NCI-H345 (cell line): ENCODE measurements at regions not wholly inside any gene's neighbourhood (a gene's known extent, or its start where the extent isn't known, plus 50 kb on each side); places are given as distances from the start of the nearest gene placed in this dataset.

ENCODE experiments used
- DNase-seq: peaks from one replicate; lab custom pipeline; 2025; lab: John Stamatoyannopoulos, UW

DNA sequence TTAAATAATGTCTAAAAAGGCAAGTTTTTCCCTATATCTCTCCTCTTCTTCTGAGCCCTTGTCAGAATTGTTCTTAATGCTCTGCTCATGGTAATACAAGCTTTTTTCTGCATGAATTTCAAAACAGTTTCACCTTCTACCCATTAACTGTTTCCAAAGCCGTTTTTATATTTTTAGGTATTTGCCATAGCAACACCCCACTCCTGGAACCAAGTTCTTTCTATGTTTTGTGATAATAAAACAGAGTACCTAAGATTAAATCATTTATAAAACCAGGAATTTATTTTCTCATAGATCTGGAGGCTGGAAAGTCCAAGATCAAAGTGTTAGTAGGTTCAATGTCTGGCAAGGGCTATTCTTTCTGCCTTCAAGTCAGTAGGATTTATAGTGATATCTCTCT lies 497.4 kb downstream of the ETS1 start:
- DNase-seq: no peak

DNA sequence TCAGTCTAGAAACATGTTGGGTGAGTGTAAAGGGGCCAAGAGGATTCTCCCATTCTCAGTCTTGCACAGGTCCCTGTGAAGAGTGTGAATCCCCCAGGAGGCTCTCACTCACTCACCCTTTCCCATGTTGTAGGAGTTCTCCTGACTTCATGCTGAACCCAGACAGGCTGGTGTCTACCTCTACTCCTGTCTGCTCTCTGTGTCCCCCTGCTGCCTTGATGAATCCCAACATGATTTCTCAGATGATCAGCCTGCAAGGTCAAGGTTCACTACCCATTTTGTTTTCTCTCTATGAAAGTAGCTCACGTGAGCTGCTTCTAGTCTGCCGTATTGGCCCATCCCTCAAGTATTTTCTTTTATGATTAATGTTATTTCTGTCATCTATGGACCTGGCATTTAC lies 500.6 kb downstream of the ETS1 start:
- DNase-seq: no peak

DNA sequence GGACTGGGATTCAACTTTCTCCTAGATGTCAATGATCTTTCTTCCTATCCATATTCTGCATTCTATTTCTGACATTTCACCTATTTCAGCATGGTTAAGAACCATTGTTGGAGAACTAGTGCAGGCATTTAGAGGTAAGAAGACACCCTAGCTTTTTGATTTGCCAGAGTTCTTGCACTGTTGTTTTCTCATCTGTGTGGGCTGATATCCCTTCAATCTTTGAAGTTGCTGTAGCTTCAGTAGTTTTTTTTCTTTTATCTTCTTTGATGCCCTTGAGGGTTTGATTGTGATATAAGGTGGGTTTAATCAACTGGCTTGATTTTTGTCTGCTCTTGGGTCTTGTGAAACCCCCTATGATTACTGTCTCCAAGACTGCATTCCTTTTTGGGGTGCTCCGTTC lies 502.1 kb downstream of the ETS1 start:
- no peak for DNase-seq

DNA sequence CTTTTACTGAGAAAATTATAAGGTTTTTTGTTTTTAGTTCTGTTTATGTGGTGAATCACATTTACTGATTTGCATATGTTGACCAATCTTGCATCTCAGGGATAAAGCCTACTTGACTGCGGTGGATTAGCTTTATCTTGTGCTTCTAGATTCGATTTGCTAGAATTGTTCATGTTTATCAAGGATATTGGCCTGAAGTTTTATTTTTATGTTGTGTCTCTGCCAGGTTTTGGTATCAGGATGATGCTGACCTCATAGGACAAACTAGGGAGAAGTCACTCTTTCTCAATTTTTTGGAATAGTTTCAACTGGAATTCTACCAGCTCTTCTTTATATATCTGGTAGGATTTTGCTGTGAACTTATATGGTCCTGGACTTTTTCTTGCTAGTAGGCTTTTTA lies 504.8 kb downstream of the ETS1 start:
- DNase-seq: no peak

DNA sequence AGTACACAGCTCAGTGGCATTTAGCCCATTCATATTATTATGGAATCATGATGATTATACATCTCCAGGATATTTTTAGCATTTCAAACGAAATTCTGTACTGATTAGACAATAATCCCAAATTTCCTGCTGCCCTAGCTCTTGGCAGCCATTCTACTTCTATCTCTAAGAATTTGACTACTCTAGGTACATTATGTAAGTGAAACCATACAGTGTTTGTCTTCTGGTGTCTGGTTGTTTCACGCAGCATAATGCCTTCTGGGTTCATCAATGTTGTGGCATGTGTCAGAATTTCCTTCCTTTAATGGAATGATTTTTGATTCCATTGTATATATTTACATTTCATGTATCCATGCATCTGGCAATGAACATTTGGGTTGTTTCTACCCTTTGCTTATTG lies 517.7 kb downstream of the ETS1 start:
- no peak for DNase-seq

DNA sequence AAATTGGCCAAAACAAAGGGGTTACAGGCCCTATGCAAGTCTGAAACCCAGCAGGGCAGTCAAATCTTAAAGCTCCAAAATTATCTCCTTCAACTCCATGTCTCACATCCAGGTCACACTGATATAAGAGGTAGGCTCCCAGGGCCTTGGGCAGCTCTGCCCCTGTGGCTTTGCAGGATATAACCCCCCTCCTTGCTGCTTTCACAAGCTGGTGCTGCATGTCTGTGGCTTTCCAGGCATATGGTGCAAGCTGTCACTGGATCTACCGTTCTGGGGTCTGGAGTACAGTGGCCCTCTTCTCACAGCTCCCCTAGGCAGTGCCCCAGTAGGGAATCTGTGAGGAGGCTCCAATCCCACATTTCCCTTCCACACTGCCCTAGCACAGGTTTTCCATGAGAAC lies 519.6 kb downstream of the ETS1 start:
- DNase-seq: no peak

DNA sequence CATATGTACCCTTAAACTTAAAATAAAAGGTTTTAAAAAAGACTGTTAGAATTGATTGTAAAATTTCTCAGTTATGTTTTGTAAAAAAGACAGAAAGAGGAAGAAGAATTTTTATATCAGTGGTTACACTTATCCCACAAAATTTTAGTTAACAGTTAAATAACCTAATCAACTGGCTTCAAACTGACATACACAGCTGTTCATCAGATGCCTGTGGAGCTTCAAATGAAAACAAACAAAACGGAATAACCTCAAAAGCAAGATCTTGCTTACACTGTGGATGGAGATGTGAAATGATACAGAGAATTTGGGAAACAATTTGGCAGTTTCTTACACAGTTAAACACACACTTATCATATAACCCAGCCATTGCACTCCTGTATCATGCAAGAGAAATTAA lies 521.0 kb downstream of the ETS1 start:
- no peak for DNase-seq

DNA sequence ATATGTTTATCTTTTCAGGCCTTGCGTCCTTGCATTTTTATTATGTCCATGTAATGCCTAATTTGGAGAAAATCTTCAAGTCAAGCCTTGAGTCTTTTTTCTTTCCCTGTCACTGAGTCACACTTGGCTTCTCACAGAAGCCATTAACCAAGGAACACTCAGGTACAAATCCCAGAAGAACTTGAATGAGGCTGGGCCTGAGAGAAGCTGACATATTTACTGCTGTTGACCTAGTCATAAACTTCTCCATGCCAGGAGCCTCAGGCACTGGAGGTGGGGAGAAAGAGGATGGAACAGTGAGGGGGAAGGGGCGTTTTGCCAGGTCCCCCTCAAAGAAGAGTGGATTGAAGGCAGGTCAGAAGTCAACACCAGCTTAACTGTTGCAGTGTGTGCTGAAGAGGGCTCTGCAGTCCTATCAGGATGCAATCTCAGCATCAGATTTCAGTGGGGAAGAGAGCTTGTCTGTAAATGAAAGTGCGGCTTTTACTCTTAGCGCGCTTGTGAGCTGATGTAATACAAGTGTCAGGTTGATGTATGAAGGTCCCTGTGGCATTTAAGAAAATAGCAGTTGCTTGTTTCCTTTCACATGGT lies 526.0 kb downstream of the ETS1 start:
- DNase-seq: no peak

DNA sequence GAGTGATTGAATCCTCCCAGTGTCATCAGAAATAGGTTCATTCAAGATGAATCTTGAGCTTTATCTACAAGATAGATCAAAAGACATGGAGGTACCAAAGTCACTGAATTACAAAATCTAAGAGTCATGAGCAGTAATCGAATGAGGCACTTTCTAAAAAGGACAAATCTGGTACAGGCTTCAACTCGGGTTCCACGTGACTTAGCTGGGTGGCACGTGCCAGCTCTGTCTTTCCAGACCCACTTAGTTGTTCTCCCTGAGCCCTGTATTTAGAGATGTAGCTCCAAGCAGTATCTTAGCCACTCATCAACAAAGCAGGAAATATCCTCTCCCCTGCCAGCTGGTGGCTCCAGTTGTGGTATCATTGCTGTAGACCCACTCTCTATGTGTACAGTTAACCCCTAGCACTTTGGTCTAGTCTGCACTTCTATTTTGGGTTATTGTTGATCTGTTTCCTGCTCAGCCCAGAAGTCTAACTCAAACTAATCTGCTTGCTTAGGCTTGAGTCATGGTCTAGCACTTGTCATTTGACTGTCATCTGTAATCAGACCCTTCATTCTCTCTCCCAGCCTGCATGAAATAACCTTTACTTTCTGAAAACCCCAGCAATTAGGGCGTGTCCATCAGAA lies 528.7 kb downstream of the ETS1 start:
- DNase-seq: no peak

DNA sequence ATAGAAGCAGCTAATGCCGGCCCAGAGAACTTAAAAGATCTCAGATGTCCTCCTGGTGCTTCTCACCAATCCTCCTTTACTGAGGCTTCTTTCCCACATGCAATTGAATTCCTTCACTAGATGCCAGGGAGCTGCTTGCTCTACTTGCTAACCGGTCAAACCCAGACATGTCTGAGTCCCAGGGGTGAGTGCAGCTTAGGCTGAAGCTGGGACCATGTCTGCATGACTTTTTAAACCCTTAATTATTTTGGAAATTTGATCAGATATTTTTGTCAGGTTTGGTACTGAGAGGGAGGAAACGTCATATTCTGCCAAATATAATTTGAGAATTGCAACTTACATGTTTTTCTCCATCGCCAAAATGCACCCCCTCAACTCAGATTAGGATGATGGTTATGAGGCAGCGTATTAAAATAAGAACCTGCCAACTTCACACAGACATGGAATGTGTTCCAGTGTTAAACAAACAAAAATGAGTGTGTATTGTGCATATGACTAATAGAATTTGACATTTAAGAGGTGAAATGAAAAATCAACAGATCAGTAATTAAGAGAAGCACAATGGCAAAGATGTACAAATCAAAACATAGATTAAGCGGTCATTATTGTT lies 529.5 kb downstream of the ETS1 start:
- DNase-seq: no peak

DNA sequence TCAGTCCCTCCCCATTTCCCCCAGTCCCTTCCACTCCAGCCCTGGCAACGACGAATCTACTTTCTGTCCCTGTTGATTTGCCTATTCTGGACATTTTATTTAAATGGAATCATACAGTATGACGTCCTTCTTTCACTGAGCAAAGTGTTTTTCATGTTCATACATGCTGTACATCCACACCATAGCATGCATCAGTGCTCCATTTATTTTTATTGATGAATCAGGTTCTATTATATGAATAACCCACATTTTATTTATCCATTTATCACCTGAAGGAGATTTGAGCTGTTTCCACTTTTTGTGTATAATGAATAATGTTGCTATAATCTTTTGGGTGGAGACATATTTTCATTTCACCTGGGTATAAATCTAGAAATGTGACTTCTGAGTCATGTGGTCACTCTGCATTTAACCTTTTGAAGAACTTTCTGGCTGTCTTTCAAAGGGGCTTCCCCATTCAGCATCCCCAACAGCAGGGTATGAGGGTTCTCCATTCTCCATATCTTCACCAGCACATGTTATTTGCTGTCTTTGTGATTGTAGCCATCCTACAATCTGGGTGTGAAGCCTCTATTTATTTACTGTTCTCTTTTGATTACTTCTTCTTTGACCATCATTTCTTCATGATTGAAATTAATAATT lies 531.7 kb downstream of the ETS1 start:
- no peak for DNase-seq

DNA sequence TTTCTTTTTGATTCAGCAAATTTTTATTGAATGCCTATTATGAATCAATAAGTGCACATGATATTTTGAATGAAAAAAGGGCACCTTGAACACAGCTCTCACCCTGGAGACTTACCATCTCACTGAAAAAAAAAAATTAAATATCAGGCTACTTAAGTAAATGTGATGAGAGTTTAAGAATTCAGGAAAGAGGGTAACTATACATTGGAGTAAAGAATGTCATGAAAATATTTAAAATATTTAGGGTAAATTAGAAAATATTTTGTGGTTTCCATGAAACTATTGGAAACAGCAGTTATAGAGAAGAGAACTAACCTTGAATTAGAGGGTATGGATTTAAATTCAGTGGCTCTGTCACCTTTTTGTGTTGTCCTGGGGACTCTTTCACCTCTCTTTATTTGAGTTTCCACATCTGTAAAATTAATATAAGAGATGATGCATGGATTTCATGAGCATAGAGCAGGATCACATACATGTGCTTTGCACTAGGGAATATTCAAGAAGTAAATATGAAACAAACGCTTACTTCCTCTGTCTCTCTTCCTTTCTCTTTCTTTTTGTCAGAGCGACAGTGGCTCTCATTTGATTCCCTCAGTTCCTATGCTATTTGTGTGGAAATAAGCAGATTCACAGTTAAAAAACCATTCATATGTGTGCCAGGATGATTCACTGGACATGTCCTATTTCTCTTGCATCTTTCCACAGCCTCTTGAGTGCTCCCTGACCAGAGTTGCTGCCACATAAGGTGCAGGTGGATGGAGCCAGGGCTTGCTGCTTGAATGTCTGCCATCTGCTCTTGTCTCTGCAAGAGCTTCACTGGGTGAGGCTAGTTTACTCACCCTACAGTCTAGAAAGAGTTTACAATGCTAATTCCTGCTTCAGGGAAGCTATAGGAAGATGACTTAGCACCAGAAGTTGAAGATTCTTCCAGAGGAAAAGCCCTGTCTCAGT lies 533.1 kb downstream of the ETS1 start:
- DNase-seq: no peak

DNA sequence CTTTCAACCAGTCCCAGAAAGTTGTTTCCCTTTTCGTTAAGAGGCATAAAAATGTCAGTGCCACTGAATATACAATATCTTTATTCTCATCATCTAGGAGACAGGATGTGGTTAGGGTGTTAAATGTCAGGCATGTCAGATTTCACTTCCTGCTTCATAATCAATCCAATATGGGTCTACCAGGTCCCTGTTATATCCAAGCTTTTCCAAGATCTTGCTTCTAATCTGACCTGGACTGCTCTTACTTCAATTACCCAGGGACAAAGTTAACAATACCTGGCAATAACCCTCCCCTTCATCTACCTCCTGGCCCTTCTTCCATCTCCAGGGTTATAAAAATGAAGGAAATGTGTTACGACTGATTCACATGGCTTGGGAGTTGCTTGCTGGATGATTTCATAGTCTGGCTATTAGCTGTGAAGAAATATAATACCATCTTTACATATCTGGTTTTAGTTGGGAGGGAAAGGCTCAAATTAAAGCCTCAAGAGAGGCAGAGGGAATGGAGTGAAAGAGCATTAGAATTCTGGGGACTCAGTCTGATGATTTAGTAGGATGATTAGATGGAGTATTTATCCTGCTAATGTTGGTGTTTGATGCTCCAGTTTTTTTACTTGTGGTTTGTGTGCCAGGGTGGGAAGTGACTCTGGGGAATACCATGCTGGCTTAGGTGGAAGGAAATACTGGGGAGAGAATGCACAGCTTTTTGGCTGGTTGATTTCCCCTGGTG lies 534.3 kb downstream of the ETS1 start:
- DNase-seq: no peak

DNA sequence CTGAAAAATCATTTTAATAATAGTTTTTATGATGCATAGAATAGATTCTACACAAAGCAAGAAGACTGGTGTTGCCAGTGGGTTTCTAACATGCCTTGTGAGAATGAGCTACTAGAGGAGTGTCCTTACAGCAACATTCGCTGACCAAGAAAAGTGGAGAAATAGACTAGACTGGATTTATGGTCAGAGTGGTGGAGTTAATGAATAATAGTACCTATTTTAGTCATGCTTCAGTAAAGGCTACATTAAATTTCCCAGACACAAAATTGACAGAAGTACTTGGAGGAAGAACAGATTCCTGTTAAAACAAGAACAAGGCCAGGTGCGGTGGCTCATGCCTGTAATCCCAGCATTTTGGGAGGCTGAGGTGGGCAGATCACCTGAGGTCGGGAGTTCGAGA lies 539.2 kb downstream of the ETS1 start:
- DNase-seq: no peak

DNA sequence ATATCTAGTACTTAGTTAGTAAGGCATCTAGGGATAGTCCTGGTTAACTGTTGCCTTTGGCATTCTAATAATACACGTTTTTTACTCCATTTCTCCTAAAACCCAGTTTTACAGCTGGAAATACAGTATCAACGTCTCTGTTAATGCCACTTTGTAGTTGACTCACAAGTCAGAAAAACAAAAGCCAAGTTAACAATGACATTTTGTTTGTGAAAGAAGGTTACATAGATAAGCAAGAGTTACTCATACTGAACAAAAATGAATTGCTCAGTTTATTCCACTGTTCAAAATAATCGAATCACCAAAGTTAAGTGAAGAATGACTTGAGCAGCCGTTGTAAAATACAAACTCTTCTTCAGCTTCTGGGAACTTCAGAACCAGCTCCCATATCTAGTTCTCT lies 540.3 kb downstream of the ETS1 start:
- no peak for DNase-seq

DNA sequence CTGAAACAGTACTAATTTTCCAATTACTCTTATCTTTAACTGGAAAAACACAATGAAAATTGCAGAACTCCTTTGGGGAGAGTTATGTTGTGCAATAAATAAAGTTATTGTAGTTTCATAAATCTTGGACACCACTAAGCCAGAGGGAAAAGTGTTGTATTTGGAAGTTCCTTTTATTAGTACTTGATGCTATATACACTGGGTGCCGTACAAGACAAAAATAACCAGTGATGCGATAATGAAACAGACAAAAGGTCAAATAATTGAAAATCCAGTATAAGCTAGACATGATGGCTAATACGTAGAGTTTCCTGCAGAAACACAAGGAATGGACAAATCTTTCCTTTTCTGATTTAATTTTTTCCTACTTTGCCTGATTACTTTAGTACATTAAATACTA lies 541.1 kb downstream of the ETS1 start:
- DNase-seq: no peak

DNA sequence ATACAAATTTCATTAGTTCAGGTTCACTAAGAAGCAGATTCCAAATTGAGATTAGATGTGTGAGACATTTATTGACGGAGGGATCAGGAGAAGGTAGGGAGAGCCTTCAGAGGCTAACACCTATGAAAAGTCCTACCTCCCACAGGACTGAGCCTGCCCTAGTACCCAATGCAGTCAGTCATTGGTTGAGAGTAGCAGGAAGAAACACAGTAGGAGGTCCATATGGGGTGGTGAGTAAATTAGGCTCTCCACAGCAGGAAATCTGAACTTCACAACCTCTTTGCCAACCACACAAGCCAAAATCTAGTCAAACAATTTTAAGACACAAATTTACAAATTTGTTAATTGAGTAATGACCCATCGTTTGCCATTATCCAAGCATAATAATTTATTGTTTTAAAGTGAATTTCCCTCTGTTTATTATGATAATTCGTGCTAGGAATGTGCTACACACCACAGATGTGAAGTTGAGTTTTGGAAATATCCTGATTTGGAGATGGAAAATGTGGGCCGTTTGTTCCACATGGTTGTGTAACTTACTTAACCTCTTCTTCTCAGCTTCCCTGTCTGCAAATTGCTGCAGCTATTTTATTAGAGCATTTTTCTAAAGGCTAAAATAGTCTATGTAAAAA lies 542.1 kb downstream of the ETS1 start:
- DNase-seq: no peak

DNA sequence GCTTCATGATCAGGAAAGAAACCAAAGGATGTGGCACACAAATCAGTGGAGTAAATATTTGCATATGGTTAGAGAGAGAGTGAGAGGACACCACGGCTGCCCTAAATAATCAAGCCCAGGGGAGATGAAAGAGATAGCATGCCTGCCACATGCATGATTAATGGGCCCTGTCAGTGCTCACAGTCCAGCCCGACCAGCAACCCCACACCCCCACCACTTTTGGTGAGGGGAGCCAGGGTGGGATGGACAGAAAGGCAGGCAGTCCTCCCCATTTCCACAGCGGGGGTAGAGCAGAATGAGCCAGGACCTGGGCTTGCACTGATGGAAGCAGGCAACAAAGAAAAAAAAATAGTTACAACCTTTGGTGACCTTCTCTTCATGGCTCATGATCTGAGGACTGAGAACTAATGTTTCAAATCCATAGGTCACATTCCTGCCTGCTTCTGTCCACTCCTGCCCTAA lies 545.0 kb downstream of the ETS1 start:
- no peak for DNase-seq

DNA sequence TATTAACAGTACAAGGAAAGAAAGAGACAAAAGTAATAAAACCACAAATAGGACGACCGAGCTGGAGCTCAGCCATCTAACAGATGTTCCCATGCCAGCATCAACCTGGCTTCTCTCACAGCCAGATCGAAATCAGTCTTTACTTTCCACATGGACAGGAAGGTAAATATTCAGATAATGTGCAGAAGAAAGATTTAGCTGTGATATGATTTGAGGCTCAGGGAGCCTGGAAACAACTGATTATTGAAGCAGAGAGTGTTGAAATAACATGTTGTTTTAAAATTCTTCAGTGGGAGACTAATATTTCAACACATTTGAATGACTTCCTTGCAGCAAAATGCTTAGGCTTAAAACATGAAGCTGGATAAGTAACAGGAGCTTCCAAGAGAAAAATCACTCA lies 546.8 kb downstream of the ETS1 start:
- no peak for DNase-seq

DNA sequence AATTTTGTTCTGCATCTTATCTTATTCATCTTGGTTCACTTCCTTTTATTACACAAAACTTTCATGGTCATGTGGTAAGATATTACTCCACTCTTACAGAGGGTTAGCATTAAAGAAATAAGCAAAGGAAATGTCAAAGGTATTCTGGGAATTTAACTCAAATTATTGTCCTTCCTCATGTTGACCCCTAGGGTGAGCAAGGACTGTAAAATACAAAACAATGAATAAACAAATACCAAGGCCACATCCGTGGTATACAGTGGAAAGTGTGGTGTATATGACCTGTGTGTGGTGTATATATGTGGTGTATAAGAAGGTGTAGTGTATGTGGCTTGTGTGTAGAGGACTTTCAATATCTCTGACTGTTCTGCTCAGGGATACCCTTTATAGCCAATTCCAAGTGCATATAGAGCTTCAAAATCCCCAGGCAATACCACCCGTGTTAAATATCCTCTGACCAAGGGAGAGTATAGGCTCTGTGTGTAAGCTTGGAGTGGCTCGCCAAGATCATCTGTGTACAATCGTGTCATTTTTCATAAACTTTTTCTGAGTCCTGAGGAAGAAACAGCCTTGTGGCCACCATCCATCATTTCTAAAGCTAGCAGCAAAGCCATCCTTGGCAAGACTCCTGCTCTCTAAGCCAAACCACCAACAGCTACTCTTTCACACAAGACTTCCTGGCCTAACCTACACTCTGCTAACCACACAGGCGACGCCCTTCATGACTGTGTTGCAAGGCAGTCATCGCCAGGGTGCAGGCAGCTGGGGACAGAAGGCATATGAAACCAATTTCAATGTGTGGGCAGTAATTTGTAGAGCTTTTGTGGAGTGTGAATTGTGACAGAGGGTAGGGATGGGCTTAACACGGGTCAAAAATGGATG lies 548.0 kb downstream of the ETS1 start:
- DNase-seq: no peak
